Lower leg skin (tissue), 4 donors: ENCODE measurements at regions not wholly inside any gene's neighbourhood (a gene's known extent, or its start where the extent isn't known, plus 50 kb on each side); places are given as distances from the start of the nearest gene placed in this dataset.

Experiments
- DNase-seq, 2 donors: peaks; one replicate each; pipeline ENCODE4 v3.0.0-alpha.2; 2019; ENCODE audit warnings: low spot score in 2 of 2
- H3K4me3 ChIP-seq: fragments of 200-600 bp; sonication (generic); 2 replicates; pipeline ENCODE4 v1.5.1; 2017; ENCODE audit warnings: mild to moderate bottlenecking, low read depth; ENCODE audit not compliant: poor library complexity, severe bottlenecking
- POLR2A ChIP-seq, 2 donors: fragments of 450-650 bp; IDR thresholded peaks; one replicate each; pipeline ENCODE4 v1.6.1; 2016 to 2017; ENCODE audit warnings: antibody characterized with exemption in 2 of 2, mild to moderate bottlenecking in 1 of 2, moderate library complexity in 1 of 2
- WGBS, 2 donors: methylation state at CpG; one replicate each; pipeline ENCODE4 v1.1.5; 2018; 5-methylcytosine and 5-hydroxymethylcytosine counted together
- intact Hi-C: fragments of 100-400 bp; cut with DNase I; formaldehyde crosslinking; loops from one replicate; pipeline ENCODE4 v1.15.0; 2023; ENCODE audit warnings: low total_unique reads
- TF ChIP-seq, protein P1 (sequence below), 3 donors: fragments of 450-650 bp; IDR thresholded peaks; one replicate each; pipeline ENCODE4 v1.5.1; 2016; ENCODE audit warnings: antibody characterized with exemption in 3 of 3, mild to moderate bottlenecking in 3 of 3, moderate library complexity in 2 of 3

DNA sequence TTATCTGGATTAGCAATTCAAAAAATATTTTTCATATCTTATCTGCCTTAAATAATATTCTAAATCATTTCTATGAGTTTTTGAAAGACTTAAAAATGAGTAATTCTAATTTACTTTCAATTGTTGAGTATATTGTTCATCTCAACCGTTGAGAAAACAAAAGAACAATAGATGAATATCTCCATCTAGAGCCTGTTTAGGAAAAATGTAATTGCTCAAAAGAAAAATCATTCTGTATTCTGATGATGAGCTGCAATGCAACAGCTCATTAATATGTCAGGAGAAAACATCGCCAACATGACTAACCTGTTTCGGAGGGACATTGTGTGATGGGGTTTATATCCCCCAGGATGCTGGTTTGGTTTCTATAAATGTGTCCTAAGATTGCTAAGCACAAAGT is 417.6 kb downstream of the SUCLG1 start:
- DNase-seq = no peak
- no peak overlapping the region for H3K4me3 ChIP-seq
- WGBS, 2 donors = 49 to 57% methylated on average over 3 of the region's 3 CpGs
- intact Hi-C loops = no loop called here
- TF ChIP-seq, protein P1, sequence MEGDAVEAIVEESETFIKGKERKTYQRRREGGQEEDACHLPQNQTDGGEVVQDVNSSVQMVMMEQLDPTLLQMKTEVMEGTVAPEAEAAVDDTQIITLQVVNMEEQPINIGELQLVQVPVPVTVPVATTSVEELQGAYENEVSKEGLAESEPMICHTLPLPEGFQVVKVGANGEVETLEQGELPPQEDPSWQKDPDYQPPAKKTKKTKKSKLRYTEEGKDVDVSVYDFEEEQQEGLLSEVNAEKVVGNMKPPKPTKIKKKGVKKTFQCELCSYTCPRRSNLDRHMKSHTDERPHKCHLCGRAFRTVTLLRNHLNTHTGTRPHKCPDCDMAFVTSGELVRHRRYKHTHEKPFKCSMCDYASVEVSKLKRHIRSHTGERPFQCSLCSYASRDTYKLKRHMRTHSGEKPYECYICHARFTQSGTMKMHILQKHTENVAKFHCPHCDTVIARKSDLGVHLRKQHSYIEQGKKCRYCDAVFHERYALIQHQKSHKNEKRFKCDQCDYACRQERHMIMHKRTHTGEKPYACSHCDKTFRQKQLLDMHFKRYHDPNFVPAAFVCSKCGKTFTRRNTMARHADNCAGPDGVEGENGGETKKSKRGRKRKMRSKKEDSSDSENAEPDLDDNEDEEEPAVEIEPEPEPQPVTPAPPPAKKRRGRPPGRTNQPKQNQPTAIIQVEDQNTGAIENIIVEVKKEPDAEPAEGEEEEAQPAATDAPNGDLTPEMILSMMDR (IDR thresholded peaks at IDR 0.05) = no peak
- TF ChIP-seq POLR2A (IDR thresholded peaks at IDR 0.05) = no peak

DNA sequence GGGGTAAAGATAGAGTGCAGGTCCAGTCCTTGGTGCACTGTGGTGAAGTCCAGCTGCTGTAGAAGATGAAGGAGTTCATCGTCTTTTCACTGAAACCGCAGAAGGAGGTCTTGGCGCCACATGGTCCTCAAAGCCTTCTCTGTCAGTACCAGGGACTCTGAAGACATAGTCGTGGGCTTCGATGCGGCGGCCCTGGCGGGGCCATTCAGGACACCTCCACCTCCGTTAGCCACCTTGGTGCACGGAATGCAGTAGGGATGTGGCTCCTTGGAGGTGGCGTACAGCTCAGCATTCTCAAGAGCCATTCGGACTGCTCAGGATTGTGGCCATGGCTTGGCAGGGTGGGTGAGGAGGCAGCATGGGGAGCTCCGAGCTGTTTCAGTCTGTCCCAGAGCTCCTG is 418.8 kb downstream of the SUCLG1 start:
- WGBS, 2 donors = 97% methylated on average over 13 of the region's 13 CpGs
- intact Hi-C loops = no loop called here
- TF ChIP-seq POLR2A (IDR thresholded peaks at IDR 0.05) = no peak
- TF ChIP-seq, protein P1 (IDR thresholded peaks at IDR 0.05) = no peak
- DNase-seq = no peak
- no peak overlapping the region for H3K4me3 ChIP-seq

- intact Hi-C loops = no loop called here
- no peak for DNase-seq
- TF ChIP-seq, protein P1 (IDR thresholded peaks at IDR 0.05) = no peak
- no peak for TF ChIP-seq POLR2A (IDR thresholded peaks at IDR 0.05)
- WGBS, 2 donors = 35 to 39% methylated on average over 2 of the region's 2 CpGs
- no peak overlapping the region for H3K4me3 ChIP-seq
Measured at GRCh38 chr2:84038866-84039265, 420.2 kb downstream of the SUCLG1 start.

- intact Hi-C loops = no loop called here
- 35 to 43% methylated on average over 2 of the region's 2 CpGs for WGBS, 2 donors
- no peak for DNase-seq
- no peak for TF ChIP-seq POLR2A (IDR thresholded peaks at IDR 0.05)
- TF ChIP-seq, protein P1 (IDR thresholded peaks at IDR 0.05) = no peak
- H3K4me3 ChIP-seq = no peak overlapping the region
Measured at GRCh38 chr2:84033347-84033974, 425.6 kb downstream of the SUCLG1 start.

DNA sequence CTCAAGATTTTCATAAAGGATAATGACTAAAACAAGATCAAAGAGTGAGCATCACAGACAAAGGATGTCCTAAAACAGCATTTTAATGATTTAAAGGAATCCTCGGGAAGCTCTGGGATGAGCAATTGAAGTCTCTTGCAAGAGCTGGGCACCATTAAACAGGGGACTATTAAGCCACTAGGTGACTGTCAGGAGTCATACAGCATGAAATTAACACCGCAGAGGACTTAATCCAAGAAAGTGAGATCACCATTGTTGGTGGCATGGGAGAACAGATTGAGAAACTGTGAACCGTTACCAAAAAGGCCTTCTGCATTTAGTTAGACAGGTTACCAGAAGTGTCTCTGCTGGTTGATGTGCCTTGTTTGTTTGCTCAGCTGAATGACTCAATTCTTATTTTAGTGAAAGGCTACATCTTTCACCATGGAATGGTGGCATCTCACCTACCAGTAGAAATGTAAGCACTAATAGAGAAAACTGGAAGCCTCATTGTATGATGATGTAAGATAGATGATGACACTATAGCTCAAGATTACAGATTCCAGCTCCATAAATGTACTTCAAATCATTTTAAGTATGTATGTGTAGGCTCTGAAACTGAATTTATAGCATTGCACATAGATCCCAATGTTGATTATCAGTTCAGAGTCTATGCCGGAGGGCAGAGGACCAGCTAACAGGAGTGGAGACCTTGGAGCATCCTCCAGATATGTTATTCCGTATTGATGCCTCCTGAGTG is 427.6 kb downstream of the SUCLG1 start:
- no peak overlapping the region for H3K4me3 ChIP-seq
- no peak for DNase-seq
- intact Hi-C loops = no loop called here
- TF ChIP-seq, protein P1 (IDR thresholded peaks at IDR 0.05) = no peak
- TF ChIP-seq POLR2A (IDR thresholded peaks at IDR 0.05) = no peak
- WGBS, 2 donors = 88 to 92% methylated on average over 5 of the region's 5 CpGs
